Hepatocyte (in vitro differentiated cells): ENCODE measurements at regions not wholly inside any gene's neighbourhood (a gene's known extent, or its start where the extent isn't known, plus 50 kb on each side); places are given as distances from the start of the nearest gene placed in this dataset.

Source experiments
- EZH2phosphoT487 ChIP-seq: fragments of 200-600 bp; sonication (generic); IDR thresholded peaks from one replicate; pipeline ENCODE4 v1.6.1; 2018; ENCODE audit warnings: antibody characterized with exemption, mild to moderate bottlenecking, low read depth, moderate library complexity; ENCODE audit not compliant: unreplicated experiment, severe bottlenecking
- TF ChIP-seq, protein P1 (sequence below): fragments of 200-600 bp; sonication (generic); IDR thresholded peaks from 2 replicates; pipeline ENCODE4 v1.5.1; 2016; ENCODE audit warnings: antibody characterized with exemption, mild to moderate bottlenecking; ENCODE audit not compliant: poor library complexity

- TF ChIP-seq, protein P1, sequence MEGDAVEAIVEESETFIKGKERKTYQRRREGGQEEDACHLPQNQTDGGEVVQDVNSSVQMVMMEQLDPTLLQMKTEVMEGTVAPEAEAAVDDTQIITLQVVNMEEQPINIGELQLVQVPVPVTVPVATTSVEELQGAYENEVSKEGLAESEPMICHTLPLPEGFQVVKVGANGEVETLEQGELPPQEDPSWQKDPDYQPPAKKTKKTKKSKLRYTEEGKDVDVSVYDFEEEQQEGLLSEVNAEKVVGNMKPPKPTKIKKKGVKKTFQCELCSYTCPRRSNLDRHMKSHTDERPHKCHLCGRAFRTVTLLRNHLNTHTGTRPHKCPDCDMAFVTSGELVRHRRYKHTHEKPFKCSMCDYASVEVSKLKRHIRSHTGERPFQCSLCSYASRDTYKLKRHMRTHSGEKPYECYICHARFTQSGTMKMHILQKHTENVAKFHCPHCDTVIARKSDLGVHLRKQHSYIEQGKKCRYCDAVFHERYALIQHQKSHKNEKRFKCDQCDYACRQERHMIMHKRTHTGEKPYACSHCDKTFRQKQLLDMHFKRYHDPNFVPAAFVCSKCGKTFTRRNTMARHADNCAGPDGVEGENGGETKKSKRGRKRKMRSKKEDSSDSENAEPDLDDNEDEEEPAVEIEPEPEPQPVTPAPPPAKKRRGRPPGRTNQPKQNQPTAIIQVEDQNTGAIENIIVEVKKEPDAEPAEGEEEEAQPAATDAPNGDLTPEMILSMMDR = no peak
- TF ChIP-seq EZH2phosphoT487 = no peak
These were observed 1735.9 kb downstream of the TP53TG3F start for GRCh38 chr16:35195173-35195863.
